HK-2 (cell line): ENCODE measurements at regions not wholly inside any gene's neighbourhood (a gene's known extent, or its start where the extent isn't known, plus 50 kb on each side); places are given as distances from the start of the nearest gene placed in this dataset.

ENCODE experiments used
- DNase-seq: peaks from one replicate; pipeline ENCODE4 v3.0.0-alpha.2; 2018; ENCODE audit not compliant: unreplicated experiment

GRCh38 chr9:85155352-85155751 lies 485.8 kb downstream of the NTRK2 start:
- no peak for DNase-seq

GRCh38 chr9:85151741-85152140 lies 482.2 kb downstream of the NTRK2 start:
- no peak for DNase-seq

GRCh38 chr9:85151162-85151561 lies 481.6 kb downstream of the NTRK2 start:
- no peak for DNase-seq

- DNase-seq: no peak
Measured at GRCh38 chr9:85147046-85147640, 477.6 kb downstream of the NTRK2 start.

- DNase-seq: no peak
Measured at GRCh38 chr9:85142968-85143367, 473.4 kb downstream of the NTRK2 start.

GRCh38 chr9:85142496-85142911 lies 473.0 kb downstream of the NTRK2 start:
- DNase-seq: no peak

- DNase-seq: no peak
Measured at GRCh38 chr9:85137696-85138095, 468.2 kb downstream of the NTRK2 start.

- DNase-seq: no peak
Measured at GRCh38 chr9:85136987-85137386, 467.5 kb downstream of the NTRK2 start.

- DNase-seq: no peak
Measured at GRCh38 chr9:85136507-85136906, 467.0 kb downstream of the NTRK2 start.

- no peak for DNase-seq
Measured at GRCh38 chr9:85130764-85131163, 461.2 kb downstream of the NTRK2 start.

- DNase-seq: no peak
Measured at GRCh38 chr9:85130260-85130659, 460.7 kb downstream of the NTRK2 start.

- no peak for DNase-seq
Measured at GRCh38 chr9:85129514-85129913, 460.0 kb downstream of the NTRK2 start.

- DNase-seq: no peak
Measured at GRCh38 chr9:85118990-85119755, 449.6 kb downstream of the NTRK2 start.

- no peak for DNase-seq
Measured at GRCh38 chr9:85117831-85118230, 448.3 kb downstream of the NTRK2 start.

- no peak for DNase-seq
Measured at GRCh38 chr9:85115473-85115872, 445.9 kb downstream of the NTRK2 start.

- no peak for DNase-seq
Measured at GRCh38 chr9:85114799-85115198, 445.3 kb downstream of the NTRK2 start.

- DNase-seq: no peak
Measured at GRCh38 chr9:85112933-85113418, 443.4 kb downstream of the NTRK2 start.

GRCh38 chr9:85112391-85112790 lies 442.9 kb downstream of the NTRK2 start:
- DNase-seq: no peak

- no peak for DNase-seq
Measured at GRCh38 chr9:85108746-85109145, 439.2 kb downstream of the NTRK2 start.

- DNase-seq: no peak
Measured at GRCh38 chr9:85108229-85108628, 438.7 kb downstream of the NTRK2 start.

- no peak for DNase-seq
Measured at GRCh38 chr9:85089188-85089969, 419.9 kb downstream of the NTRK2 start.

- DNase-seq: no peak
Measured at GRCh38 chr9:85081963-85082362, 412.4 kb downstream of the NTRK2 start.

GRCh38 chr9:85079349-85079748 lies 409.8 kb downstream of the NTRK2 start:
- no peak for DNase-seq
